Peyer's patch (tissue), 4 donors: ENCODE measurements at regions not wholly inside any gene's neighbourhood (a gene's known extent, or its start where the extent isn't known, plus 50 kb on each side); places are given as distances from the start of the nearest gene placed in this dataset.

ENCODE experiments used
- POLR2A ChIP-seq, 2 donors: fragments of 450-650 bp; IDR thresholded peaks; one replicate each; pipeline ENCODE4 v1.5.1; 2017; ENCODE audit warnings: antibody characterized with exemption in 2 of 2, mild to moderate bottlenecking in 2 of 2, moderate library complexity in 2 of 2
- TF ChIP-seq, protein P1 (sequence below), 6 experiments: fragments of 450-650 bp in 4 of 6; fragments of 200-600 bp in 2 of 6; sonication (generic) in 1 of 6; IDR thresholded peaks; one replicate each; pipeline ENCODE4 v1.5.1; 2017 to 2019; ENCODE audit warnings: antibody characterized with exemption in 6 of 6, mild to moderate bottlenecking in 3 of 6, moderate library complexity in 1 of 6

DNA sequence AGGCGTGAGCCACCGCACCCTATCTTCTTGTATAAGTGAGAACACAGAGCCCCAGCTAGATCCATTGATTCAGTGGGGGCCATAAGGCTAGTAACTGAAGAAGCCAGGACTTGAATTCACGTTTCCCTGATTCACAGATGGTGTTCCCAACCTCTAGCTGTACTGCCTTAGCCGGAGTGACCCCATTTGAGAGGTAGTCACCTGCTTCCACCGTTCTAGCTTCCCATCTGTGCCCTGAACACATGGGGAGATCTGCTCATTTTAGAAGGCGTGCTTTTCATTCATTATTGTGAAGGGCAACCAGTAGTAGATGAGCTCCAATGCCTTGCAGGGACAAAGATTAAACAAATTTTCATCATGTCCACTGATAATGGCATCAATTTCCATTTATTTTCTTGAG, 365.7 kb upstream of the TPM1 start:
- TF ChIP-seq, protein P1, sequence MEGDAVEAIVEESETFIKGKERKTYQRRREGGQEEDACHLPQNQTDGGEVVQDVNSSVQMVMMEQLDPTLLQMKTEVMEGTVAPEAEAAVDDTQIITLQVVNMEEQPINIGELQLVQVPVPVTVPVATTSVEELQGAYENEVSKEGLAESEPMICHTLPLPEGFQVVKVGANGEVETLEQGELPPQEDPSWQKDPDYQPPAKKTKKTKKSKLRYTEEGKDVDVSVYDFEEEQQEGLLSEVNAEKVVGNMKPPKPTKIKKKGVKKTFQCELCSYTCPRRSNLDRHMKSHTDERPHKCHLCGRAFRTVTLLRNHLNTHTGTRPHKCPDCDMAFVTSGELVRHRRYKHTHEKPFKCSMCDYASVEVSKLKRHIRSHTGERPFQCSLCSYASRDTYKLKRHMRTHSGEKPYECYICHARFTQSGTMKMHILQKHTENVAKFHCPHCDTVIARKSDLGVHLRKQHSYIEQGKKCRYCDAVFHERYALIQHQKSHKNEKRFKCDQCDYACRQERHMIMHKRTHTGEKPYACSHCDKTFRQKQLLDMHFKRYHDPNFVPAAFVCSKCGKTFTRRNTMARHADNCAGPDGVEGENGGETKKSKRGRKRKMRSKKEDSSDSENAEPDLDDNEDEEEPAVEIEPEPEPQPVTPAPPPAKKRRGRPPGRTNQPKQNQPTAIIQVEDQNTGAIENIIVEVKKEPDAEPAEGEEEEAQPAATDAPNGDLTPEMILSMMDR (IDR thresholded peaks at IDR 0.05), result no peak
- TF ChIP-seq POLR2A (IDR thresholded peaks at IDR 0.05), result no peak
